Medulla oblongata (tissue), 1 donor: ENCODE measurements at regions not wholly inside any gene's neighbourhood (a gene's known extent, or its start where the extent isn't known, plus 50 kb on each side); places are given as distances from the start of the nearest gene placed in this dataset.

Source experiments
- DNase-seq: peaks from one replicate; pipeline ENCODE4 v3.0.0-alpha.2; 2015; ENCODE audit errors: extremely low spot score

DNA sequence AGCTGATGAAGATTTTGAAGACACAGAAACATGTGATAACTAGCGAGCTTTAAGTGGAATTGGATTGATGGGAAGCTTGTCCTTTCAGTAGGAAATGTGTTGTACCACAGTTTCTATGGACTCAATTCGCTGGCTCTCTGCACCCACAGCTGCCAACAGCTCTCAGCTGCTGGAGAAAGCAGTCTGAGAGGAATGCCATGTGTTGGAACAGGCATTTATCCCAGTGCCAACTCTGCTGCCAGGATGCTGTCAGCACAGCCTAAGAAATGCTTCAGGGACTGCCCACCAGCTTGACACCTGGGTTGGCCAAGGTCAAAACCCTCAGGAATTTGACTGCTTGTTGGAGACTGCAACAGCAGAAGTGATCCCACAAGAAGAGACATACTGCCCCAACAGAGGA lies 193.0 kb upstream of the THSD7B start:
- peak; percentile 38 for DNase-seq

DNA sequence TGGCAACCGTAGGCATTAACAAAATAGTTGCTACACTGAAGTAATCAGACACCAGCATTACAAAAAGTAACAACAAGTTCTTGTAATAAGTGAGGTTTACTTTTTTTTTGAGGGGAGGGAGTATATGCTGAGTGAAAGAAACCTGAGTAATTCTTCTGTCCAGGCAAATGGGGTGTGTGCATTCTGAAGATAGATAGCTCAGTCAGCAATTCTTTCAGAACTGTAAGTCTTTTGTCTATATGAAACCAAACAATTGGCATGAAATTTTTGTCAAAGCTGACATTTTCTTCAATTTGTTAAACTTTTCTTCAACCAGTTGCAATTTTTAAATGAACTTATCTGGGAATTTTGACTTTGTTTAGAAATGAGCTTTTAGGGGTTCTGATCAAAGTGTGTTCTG lies 208.1 kb upstream of the THSD7B start:
- DNase-seq: no peak

DNA sequence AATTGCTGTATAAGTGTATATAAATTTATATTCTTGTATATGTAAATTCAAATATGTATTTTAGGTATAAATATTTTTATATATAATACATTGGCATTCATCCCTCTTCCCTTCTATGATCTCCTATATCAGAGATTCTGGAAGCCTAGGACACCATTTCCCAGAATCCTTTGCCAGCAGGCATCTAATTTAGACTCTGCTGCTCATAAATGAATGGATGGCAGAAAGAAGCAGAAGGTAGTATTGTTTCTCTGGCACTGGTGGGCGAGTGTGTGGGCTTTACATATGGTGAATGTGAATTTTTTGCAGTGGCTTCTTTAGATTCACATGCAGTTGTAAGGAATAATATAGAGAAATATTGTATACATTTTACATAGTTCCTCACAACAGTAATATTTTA lies 215.2 kb upstream of the THSD7B start:
- no peak for DNase-seq

DNA sequence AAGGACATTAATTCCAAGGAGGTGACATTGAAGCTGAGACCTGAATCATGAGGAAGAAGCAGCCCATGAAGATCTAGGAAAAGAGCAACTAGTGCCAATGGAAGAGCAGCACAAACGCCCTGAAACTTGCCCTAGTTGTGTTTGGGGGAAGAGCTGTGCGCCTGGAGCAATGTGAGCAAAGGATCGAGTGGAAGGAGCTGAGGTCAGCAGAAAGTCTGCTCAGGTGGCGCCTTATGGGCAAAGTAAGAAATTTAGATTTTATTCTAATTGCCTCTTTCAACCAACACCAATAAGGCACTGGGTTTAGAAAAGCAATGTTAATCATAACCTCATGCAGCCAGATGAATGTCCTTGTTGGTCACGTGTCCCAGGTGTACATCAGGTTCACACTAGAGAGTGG lies 226.0 kb upstream of the THSD7B start:
- DNase-seq: no peak

DNA sequence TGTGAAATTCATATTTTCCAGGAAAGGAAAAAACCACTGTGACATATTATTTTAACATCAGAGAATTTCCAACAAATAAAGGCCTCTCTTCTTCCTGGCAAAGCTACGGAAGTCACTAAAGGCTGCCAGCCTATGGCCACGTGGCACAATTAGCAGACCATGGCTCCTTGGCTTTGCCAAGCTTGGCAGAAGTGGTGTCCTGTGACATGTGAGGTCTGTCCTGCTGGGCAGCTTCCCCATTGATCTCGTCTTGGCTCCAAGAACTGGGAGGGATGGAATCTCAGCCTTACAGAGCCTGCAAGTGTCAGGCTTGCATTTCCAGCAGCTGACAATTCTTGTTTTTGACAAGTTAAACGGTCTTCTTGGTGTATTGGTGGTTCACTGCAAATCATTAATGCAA lies 226.9 kb upstream of the THSD7B start:
- peak; percentile 79 for DNase-seq

DNA sequence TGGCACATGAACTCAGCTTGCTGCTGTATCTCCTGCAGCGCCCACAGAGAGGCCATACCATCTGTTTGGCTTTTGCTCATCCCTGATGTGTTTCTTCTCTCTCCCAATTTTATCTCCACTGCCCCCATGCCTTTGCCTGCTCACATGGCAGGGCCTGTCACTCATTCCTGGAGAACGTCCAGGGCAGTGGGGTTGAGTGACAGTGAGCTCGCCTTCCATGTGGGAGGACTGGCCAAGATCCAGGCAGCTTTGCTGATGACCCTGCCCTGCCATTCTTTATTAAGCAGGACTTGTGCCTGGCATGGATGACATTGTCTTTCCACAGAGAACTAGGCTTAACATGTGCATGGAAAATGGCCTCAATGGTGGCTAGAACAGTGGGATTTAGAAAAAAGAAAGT lies 230.5 kb upstream of the THSD7B start:
- DNase-seq: no peak

DNA sequence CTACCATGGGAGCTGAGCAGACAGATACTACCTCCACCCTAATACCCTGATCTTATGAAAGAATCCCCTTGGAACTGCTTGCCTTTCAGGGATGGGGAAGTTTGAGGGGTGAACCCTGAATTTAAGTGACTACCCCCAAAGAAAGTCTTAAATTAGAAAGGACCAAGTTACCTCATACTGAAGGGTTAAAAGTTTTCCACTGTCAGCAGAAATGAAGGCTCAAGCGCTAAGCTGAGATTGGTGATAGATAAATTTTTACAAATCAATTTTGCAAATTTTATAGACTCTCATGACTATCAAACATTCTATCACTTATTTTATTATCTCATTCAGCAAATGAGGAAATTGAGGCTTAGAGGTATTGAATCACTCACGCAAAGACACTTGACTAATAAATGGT lies 233.2 kb upstream of the THSD7B start:
- no peak for DNase-seq

DNA sequence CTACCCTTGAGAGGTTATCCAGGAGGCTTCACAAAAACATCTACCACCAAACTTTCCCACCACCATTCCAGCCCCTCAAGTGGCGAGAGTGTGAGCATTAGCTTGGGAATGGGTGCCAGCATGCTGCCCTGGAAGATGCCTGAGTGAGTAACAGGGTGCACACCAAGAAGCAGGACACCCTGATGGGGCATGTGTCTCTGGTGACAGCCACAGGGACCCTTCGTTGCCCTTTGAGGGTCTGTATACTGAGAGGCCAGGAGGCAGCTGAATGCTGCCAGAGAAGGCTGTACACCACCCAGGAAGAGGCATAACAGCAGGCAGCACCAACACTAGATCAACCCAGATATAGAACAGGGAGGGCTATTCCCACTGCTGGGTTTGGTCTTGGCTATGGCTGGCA lies 233.6 kb upstream of the THSD7B start:
- no peak for DNase-seq

DNA sequence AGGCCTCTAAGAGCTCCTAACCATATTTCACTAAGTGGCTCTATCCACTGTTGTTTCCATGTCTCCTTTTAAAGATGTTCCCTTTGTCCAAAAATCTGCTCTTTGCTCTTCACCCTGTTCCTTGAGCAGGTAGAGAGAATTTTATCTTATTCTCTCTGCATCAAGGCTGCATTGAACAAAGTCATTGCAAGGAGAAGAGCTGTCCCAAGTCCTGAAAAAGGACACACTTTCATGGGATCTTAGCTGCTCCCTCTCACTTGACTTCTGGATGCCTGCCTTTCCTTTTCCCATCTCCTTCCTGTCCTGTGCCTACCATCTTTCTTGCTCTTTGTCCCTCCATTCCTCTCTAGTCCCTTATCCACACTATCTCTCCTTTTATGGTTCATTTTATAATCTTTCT lies 235.2 kb upstream of the THSD7B start:
- no peak for DNase-seq

DNA sequence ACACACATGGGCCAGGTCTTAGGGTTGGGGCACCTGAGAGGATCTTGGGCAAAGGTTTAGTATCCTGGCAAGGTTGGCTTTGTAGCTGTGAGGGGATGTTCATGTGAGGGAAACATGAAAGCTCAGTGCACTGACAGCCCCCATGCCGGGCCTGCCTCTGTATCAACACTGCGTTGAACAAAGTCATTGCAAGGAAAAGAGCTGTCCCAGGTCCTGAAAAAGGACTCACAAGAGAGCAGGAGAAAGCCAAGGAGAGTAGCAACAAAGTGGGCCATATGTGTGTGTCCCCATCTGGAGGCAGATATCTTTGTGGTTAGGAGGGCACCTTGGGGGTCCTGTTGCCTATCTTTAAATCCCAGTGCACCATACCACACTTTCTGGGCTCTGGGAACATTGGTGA lies 237.8 kb upstream of the THSD7B start:
- DNase-seq: no peak

DNA sequence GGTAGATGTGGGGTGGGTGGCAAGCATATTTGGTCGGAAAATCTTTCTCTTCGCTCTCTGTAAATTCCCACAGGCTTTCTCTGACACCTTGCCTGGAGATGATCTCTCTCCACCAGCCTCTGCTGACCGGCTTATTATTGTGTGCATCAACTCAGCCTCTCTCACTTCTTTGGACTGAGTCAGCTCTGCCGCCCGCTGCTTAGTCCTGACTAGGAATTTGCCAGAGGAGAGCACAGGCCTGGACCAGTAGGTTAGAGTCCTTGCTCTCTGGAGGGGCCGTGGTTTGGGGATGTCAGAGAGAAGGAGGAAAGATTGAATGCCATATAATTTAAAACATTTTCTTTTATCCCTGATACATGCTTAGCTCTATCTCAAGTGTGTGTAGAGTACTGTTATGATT lies 242.6 kb upstream of the THSD7B start:
- no peak for DNase-seq

DNA sequence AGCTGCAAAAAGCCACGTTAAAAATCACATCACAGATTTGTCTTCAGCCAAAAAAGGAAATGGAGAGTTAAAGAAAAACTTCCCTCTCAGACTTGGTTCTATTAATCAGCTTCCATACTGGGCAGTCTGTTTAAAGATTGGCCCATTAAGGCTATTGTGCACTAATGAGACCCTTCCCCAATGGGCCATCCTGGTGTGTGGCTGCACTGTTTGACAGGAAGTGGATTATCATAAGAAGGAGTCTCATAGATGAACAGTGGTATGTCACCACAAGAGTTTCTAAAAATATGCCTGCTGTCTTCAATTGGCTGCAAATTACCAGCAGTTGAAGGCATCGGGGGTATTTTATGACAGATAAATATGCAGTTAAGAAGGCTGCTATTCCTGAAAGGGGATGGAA lies 247.6 kb upstream of the THSD7B start:
- DNase-seq: no peak

DNA sequence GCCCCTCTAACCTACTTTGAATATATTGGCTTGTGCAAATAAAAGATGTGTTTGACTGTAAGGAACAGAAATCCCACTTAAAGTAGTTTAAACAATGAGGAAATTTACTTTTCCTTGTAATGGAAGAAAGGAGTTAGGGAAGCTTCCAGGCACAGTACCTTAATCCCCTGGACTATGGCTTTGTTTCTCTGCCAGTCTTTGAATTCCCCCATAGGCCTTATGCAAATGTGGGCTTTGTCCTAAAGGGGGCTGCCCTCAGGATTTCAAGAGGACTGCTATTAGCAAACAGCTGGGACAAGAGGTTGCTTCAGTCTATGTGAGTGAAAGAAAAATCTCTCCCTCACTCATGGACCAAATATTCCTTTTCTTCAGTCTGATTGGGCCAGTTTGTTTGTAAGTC lies 255.1 kb upstream of the THSD7B start:
- DNase-seq: no peak

DNA sequence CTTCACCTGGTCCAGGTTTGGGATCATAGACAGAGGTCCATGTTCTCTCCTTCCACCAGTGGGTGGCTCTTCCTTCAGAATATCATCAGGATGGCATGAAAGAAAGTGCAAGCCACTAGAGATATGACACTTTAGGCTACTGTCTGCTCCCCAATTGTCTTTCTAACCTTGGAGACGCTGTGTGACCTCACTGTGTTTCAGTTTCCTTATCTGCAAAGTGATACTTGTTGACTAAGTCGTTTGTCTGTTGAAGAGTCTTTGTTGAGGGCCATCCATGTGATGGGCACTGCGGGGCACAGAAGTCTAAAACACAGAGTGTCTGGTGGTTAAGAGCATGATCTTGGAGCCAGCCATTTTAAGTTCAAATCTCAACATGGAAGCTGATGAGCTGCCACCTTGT lies 259.9 kb upstream of the THSD7B start:
- no peak for DNase-seq

DNA sequence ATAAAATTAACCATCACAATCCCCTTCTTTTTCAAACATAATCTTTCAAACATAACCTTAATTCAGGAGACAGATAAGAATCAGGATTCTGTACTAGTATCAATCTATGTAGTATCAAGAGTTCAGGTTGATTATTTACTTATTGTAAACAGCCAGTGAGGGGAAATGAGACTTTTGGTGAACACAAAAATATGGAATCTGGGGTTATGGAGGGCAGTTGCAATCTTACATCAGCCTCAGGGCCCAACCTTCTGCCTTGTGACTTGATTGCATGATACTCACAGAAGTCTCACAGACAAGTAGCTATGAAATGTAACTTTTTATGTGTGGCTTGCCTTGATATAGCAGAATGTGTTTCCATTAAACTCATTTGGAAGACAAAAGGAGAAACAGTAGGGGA lies 262.7 kb upstream of the THSD7B start:
- DNase-seq: no peak

DNA sequence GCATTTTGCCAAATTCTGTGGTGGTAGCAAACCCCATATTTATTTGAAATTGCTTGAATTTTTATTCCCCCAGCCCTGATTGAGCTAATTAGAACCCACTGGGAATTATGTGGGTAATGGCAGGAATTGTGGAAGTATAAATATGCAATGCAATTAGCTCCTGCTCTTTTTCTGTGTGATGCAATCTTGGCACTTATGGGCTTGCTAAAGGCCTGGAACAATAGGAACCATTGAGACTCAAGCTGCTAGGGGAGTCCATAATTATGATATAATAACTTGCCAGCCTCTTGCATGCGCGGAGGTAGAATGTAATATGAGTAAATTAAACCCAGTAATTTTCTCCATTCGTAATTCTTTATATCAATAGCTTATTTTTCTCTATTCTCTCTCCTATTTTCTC lies 267.6 kb upstream of the THSD7B start:
- DNase-seq: no peak

DNA sequence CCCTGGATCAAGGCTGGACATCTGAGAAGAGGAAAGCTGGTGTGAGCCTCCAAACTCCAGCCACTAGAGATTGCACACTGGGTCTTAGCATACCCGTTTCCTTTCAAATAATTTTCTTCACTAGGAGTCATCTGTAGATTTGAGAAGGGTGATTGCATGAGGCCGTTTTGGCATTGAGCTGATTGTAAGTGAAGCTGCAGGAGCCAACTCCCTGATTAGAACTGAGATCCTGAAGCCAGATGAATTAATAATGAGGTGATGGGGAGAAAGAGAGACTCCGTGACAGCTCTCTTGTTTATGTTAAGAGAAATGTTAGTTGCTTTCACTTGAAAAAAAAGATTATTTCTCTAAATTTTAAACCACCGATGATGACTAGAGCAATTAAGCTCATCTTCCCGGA lies 268.4 kb upstream of the THSD7B start:
- DNase-seq: no peak

DNA sequence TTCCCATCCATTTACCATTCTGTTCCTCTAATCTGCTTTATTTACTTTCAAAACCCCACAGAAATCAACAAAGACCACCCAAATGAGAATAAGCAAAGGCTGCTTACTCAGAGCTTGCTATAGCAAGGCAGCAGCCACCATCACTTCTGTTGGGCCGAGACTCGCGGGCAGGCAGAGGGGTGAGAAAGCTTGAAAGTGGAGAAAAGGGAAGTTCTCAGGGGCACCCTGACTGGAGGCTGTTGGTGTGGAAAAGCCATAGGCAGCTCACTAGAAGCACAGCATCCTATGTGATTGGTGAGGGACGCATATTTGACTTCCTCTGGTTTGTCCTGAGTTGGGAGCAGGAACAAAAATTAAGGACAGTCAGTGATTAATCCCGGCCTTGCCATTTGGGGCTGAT lies 269.7 kb upstream of the THSD7B start:
- DNase-seq: no peak

DNA sequence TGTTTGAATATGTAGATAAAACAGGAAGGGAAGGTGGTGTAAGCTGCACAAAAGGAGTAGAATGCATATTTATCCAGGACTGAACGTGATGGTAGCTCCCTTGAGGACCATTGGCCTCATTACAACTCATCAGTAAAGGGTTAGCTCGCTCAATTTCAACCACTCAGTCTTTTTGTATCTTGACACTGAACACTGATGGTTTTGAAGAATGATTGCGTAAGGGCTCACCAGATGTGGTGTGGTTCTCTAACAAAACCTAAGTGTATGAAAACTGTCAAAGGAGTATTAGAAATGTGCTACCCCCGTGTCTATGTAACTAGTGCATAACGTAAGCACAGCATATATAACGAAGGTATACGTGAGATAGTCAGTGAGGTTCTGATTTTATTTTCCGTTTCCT lies 272.4 kb upstream of the THSD7B start:
- no peak for DNase-seq

DNA sequence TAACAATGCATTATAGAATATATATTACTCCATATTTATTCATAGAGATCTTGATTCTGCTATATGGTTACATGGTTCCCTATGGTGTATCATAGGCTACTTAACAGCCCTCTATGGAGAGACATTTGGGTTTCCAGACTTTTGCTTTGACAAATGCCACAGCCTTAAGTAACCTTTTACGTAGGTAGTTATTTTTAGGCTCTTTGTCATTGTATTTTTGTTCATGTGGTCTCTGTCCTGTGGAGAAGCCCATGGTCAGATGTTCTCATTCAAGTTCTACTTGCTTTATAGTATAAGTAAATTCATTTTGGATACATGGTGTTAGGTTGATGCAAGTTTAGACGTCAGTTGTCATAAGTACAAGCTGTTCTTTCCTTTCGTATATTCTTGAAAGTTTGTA lies 275.2 kb upstream of the THSD7B start:
- no peak for DNase-seq

DNA sequence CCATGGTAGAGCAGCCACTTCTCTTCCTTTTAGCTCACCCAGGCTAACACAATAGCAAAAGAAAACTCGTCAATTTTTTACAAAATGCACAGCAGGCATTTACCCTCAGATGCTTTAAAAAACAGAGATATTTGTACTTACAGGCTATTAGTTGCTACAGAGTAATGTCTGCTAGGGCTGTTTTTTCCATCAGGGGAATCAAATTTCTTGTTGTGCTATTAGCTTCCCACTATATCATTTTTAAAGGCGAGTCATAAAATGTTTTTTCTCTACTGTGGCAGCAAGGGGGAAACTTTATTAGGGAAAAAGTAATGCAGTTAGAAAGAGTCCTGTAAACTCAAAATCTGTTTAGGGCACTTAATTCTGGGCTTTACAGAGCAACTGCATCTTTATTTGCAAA lies 277.9 kb upstream of the THSD7B start:
- no peak for DNase-seq

DNA sequence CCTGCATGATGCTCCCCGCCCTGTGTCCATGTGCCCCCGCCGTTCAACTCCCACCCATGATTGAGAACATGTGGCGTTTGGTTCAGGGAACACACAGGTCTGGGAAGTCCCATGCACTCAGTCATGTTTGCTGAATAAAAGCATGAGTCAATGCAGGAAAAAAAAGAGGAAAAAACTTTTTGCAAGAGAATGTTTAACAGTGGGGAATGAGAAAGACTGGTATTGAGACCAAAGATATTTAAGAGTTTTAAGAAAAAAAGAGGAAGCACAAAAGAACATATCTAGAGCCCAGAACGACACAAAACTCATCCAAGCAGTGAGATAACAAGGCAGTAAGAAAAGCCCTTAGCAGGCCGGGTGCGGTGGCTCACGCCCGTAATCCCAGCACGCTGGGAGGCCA lies 279.2 kb upstream of the THSD7B start:
- DNase-seq: no peak

DNA sequence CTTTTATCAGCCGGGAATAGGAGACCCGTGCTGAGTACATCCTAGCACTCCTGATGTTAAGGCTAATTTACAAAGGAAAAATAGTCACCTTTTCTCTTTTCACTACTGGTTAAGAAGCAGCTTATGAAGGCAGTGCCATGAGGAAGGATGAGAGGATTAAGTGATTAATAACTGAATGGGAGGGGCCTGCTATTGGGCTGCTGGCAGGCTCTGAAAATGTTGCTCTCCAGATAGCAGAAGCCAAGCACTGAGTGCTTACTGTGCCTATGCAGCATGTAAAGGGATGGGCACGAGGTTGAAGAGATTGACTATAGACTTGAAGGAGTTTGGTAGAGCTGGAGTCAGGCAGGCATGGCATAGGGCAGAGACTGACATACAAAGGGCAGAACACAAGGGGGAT lies 282.4 kb upstream of the THSD7B start:
- no peak for DNase-seq

DNA sequence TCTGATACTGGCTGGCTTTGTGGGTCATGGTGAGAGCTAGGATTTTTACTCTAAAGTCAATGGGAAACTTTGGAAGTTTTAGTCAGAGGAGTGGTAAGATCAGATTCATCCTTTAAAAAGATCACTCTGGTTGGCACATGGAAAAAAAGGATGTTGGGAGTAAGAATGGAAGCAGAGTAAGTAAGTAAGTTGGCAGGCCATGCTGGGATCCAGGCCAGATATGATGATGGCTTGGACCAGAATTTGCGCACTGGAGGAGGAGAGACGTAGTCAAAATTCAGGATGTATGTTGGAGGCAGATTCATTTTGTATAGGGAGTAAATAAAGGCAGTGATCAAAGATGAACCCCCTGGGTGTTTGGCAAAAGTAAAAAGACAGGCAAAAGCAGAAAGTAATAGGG lies 283.3 kb upstream of the THSD7B start:
- DNase-seq: no peak

DNA sequence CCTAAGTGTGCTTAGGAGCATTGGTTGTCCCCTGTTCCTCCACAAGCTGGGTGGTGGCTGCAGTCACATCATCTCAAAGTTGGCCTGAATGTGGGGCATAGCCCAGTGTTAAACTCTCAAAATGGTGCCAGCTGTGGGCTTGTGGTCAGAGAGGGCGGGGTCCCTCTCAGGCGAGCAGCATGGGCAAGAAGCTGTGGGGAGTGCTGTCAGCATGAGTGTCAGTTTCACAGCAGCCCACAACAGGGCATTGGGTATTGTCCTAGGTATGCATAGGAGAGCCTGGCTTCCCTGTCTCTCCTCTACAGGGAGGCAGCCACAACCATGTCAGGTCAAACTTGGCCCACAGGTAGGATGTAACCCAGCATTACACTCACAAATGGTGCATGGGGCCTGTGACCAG lies 285.6 kb upstream of the THSD7B start:
- no peak for DNase-seq
